LNCaP clone FGC (cell line): ENCODE measurements at regions not wholly inside any gene's neighbourhood (a gene's known extent, or its start where the extent isn't known, plus 50 kb on each side); places are given as distances from the start of the nearest gene placed in this dataset.

Experiments
- DNase-seq: peaks from one replicate; pipeline ENCODE4 v3.0.0-alpha.2; 2011; ENCODE audit warnings: low read depth
- H3K4me3 ChIP-seq: 2 replicates; pipeline ENCODE4 v1.5.1; 2011; ENCODE audit warnings: mild to moderate bottlenecking, low read depth, low read length, control low read depth
- TF ChIP-seq, protein P1 (sequence below): IDR thresholded peaks from 2 replicates; pipeline ENCODE4 v1.5.1; 2012; ENCODE audit warnings: mild to moderate bottlenecking; ENCODE audit not compliant: control insufficient read depth, insufficient read depth; ENCODE audit errors: extremely low read depth

GRCh38 chr15:39151545-39151944 lies 429.3 kb upstream of the THBS1 start:
- no peak for DNase-seq
- TF ChIP-seq, protein P1, sequence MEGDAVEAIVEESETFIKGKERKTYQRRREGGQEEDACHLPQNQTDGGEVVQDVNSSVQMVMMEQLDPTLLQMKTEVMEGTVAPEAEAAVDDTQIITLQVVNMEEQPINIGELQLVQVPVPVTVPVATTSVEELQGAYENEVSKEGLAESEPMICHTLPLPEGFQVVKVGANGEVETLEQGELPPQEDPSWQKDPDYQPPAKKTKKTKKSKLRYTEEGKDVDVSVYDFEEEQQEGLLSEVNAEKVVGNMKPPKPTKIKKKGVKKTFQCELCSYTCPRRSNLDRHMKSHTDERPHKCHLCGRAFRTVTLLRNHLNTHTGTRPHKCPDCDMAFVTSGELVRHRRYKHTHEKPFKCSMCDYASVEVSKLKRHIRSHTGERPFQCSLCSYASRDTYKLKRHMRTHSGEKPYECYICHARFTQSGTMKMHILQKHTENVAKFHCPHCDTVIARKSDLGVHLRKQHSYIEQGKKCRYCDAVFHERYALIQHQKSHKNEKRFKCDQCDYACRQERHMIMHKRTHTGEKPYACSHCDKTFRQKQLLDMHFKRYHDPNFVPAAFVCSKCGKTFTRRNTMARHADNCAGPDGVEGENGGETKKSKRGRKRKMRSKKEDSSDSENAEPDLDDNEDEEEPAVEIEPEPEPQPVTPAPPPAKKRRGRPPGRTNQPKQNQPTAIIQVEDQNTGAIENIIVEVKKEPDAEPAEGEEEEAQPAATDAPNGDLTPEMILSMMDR = no peak

DNA sequence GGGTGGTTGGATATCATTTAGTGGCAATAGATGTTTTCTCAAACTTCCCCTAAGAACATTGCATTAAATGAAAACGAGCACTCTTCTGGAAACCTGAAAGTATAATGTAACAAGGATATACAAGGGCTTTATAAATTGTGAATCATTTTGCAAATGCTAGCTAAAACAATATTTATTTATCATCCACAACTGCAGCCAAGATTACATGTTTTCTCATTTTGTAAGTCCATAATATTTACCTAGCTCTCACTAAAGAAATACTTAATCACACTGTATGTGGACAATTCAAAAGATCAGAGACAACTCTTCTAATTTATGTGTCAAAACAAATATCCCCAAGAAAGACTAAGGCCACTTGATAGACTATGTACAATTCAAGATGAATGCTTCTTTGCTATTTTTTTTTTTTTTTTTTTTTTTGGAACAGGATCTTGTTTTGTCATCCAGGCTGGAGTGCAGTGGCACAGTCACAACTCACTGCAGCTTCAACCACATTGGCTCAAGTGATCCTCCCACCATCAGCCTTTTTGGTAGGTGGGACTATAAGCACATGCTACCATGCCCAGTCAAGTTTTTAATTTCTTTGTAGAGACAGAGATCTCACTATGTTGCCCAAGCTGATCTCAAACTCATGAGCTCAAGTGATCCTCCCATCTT lies 427.7 kb upstream of the THBS1 start:
- peak; percentile 31 for DNase-seq
- no peak overlapping the region for H3K4me3 ChIP-seq
- TF ChIP-seq, protein P1 = no peak

More at GRCh38 chr15:39151545-39151944, 429.3 kb upstream of the THBS1 start:
- no peak overlapping the region for H3K4me3 ChIP-seq

DNA sequence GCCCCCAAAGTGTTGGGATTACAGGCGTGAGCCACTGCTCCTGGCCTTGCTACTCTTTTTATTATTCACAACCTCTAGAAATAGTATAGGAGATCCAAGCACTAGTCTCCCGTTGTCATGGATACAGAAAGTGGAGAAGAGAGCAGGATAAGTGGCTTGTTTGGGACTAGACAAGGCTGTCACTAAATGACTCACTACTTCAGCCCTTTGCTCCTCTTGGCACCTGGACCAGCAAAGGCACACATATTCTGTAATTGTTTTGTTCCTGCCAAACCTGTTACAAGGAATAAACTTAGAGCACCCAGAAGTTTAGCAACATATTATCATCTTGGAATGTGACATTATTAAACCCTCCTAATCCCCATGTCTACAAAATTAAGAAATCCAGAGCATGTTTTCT lies 427.2 kb upstream of the THBS1 start:
- no peak overlapping the region for H3K4me3 ChIP-seq
- peak; percentile 63 for DNase-seq
- TF ChIP-seq, protein P1 = no peak

GRCh38 chr15:39154227-39154638 lies 426.6 kb upstream of the THBS1 start:
- TF ChIP-seq, protein P1 = 0 out of 2 replicates have a peak, but pooled peaks have one; percentile 19
- no peak overlapping the region for H3K4me3 ChIP-seq
- no peak for DNase-seq

DNA sequence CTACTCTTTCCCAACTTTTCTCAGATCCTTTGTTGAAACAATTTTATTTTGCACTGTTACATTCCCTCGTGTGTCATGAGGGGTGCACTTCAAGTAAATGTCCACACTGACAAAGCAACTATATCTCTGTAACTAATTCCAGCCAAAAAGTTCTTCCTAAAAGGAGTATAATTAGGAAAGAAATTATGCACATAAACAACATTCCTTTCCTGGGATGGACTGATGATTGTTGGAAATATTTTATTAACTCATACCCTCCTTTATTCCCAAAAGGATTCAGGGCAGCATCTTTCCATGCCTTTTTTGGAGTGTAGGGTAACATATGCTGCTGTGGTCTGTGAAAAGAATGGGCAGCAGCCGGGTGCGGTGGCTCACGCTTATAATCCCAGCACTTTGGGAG lies 426.1 kb upstream of the THBS1 start:
- no peak for DNase-seq
- H3K4me3 ChIP-seq = no peak overlapping the region
- TF ChIP-seq, protein P1 = no peak

DNA sequence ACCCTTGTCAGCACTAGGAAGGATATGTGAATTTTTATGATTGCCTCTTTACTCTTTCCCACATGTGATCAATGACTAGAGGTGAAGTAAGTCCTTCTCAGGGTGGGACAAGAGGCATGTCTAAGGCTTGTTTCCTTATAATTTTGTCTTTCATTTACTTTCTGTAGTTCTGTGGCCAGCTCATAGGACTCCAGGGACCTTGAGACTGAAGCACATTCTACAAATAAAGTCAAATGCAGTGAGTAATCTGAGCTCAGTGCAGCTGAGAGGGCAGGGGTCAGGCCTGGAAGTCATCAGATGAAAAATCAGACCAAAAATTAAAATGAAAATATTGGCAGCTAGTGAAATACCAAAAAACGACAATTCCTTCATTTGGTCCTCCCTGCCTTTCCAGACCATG lies 424.7 kb upstream of the THBS1 start:
- TF ChIP-seq, protein P1 = no peak
- no peak for DNase-seq
- no peak overlapping the region for H3K4me3 ChIP-seq

DNA sequence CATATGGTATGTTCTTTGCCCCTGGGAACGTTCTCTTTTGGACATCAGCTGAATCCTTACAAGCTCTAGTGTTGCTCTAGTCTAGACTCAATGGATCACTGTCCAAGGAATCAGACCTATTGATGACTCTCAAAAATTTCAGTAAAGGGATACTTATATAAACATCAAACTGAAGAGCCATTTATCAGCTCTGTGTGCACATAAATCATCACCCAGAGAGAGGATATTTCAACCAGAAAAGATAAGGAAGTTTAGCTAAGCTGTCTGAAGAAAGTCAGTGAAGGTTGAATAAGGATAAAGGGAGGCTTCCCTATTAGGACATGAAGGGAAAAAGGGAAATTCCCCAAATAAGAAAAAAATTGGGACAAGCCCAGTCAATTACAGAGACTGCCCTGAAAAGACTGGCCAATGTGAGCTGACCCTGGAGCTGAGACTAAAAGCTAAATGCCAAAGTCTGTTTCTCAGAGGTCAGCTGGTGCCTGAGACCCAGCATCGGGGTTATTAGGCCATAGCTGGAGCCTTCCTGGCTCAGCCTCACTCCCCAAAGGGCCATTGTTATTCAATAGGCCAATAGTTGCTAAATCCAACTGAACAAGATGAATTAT lies 424.1 kb upstream of the THBS1 start:
- DNase-seq = no peak
- TF ChIP-seq, protein P1 = no peak
- H3K4me3 ChIP-seq = no peak overlapping the region
